Loucy (cell line): ENCODE measurements at regions not wholly inside any gene's neighbourhood (a gene's known extent, or its start where the extent isn't known, plus 50 kb on each side); places are given as distances from the start of the nearest gene placed in this dataset.

ENCODE experiments used
- H2AFZ ChIP-seq: fragments of 200-600 bp; sonication (generic); 2 replicates; pipeline ENCODE4 v1.6.0; 2016; ENCODE audit warnings: antibody characterized with exemption, mild to moderate bottlenecking, low read length, moderate library complexity
- H3F3A ChIP-seq: fragments of 200-600 bp; 2 replicates; pipeline ENCODE4 v1.6.0; 2016; ENCODE audit warnings: antibody characterized with exemption, low read depth, mild to moderate bottlenecking
- H3K27me3 ChIP-seq: fragments of 200-600 bp; sonication (generic); 2 replicates; pipeline ENCODE4 v1.6.1; 2014; ENCODE audit warnings: low read length, mild to moderate bottlenecking; ENCODE audit not compliant: insufficient read depth, poor library complexity, severe bottlenecking
- H3K36me3 ChIP-seq: fragments of 200-600 bp; sonication (generic); 2 replicates; pipeline ENCODE4 v1.6.1; 2016; ENCODE audit warnings: low read length; ENCODE audit not compliant: insufficient read depth
- H3K4me1 ChIP-seq: fragments of 200-600 bp; sonication (generic); 2 replicates; pipeline ENCODE4 v1.5.1; 2014; ENCODE audit warnings: low read length, mild to moderate bottlenecking; ENCODE audit not compliant: insufficient read depth, poor library complexity, severe bottlenecking
- H3K4me2 ChIP-seq: fragments of 200-600 bp; sonication (generic); 2 replicates; pipeline ENCODE4 v1.6.0; 2014; ENCODE audit warnings: antibody characterized with exemption, low read length, low read depth, mild to moderate bottlenecking; ENCODE audit not compliant: poor library complexity, severe bottlenecking
- H3K4me3 ChIP-seq: fragments of 200-600 bp; sonication (generic); 2 replicates; pipeline ENCODE4 v1.5.1; 2014; ENCODE audit warnings: low read length, mild to moderate bottlenecking, mixed read lengths; ENCODE audit not compliant: poor library complexity, severe bottlenecking
- H3K79me2 ChIP-seq: fragments of 200-600 bp; sonication (generic); 2 replicates; pipeline ENCODE4 v1.6.1; 2014; ENCODE audit warnings: low read length; ENCODE audit not compliant: insufficient read depth
- H3K9ac ChIP-seq: fragments of 200-600 bp; sonication (generic); 2 replicates; pipeline ENCODE4 v1.6.0; 2014; ENCODE audit warnings: mild to moderate bottlenecking, low read depth, low read length, moderate library complexity; ENCODE audit not compliant: poor library complexity, severe bottlenecking
- H3K9me2 ChIP-seq: fragments of 200-600 bp; sonication (generic); replicated peaks from 2 replicates; pipeline ENCODE4 v1.6.1; 2016; ENCODE audit warnings: low read depth, low read length, mixed read lengths
- H3K9me3 ChIP-seq: fragments of 200-600 bp; sonication (generic); 2 replicates; pipeline ENCODE4 v1.6.1; 2014; ENCODE audit warnings: mild to moderate bottlenecking, antibody characterized with exemption, low read length, low read depth; ENCODE audit not compliant: insufficient read depth
- H4K20me1 ChIP-seq: fragments of 200-600 bp; sonication (generic); 2 replicates; pipeline ENCODE4 v1.6.0; 2014; ENCODE audit warnings: antibody characterized with exemption, low read length, mild to moderate bottlenecking; ENCODE audit not compliant: insufficient read depth, poor library complexity, severe bottlenecking
- EZH2phosphoT487 ChIP-seq: fragments of 200-600 bp; IDR thresholded peaks from 2 replicates; pipeline ENCODE4 v1.6.1; 2018; ENCODE audit warnings: antibody characterized with exemption, mild to moderate bottlenecking, moderate library complexity, borderline replicate concordance
- TF ChIP-seq, protein P1 (sequence below): fragments of 200-600 bp; sonication (generic); conservative IDR thresholded peaks from 2 replicates; pipeline ENCODE4 v1.5.1; 2014; ENCODE audit warnings: mild to moderate bottlenecking, antibody characterized with exemption, low read length

GRCh38 chr18:61173554-61173953, 159.7 kb upstream of the CDH20 start:
- Histone ChIP-seq H2AFZ (no peak overlapping the region), H3F3A (no peaks in the 10 kb centered on the region), H3K79me2 (no peaks in the 10 kb centered on the region)

DNA sequence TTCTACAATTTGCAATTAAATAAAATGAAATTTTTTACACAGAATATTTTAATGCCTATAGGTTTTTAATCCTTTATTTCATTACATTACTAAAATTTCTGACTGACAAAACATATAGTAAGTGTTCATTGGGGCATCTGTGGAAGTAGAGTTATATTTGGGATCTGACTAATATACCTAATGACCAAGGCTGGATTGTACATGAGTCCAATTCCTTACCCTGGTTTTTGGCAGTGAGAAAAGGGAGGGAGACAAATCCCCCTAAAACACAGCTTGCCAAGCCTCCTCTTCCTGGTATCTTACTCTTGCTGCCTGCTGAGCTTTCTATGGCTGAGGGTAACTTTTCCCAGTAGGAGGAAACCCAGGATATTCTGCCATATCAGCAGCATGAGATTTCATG, 149.4 kb upstream of the CDH20 start:
- Histone ChIP-seq H3K9me3 (no peaks in the 10 kb centered on the region), H4K20me1 (no peaks in the 10 kb centered on the region)

More at GRCh38 chr18:61173554-61173953, 159.7 kb upstream of the CDH20 start:
- no peak for TF ChIP-seq EZH2phosphoT487
- TF ChIP-seq, protein P1, sequence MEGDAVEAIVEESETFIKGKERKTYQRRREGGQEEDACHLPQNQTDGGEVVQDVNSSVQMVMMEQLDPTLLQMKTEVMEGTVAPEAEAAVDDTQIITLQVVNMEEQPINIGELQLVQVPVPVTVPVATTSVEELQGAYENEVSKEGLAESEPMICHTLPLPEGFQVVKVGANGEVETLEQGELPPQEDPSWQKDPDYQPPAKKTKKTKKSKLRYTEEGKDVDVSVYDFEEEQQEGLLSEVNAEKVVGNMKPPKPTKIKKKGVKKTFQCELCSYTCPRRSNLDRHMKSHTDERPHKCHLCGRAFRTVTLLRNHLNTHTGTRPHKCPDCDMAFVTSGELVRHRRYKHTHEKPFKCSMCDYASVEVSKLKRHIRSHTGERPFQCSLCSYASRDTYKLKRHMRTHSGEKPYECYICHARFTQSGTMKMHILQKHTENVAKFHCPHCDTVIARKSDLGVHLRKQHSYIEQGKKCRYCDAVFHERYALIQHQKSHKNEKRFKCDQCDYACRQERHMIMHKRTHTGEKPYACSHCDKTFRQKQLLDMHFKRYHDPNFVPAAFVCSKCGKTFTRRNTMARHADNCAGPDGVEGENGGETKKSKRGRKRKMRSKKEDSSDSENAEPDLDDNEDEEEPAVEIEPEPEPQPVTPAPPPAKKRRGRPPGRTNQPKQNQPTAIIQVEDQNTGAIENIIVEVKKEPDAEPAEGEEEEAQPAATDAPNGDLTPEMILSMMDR: no peak
- no peak overlapping the region for H3K4me2 ChIP-seq
- H3K9ac ChIP-seq: no peak overlapping the region
- H3K36me3 ChIP-seq: no peaks in the 10 kb centered on the region
- H3K4me3 ChIP-seq: no peak overlapping the region
- no peaks in the 10 kb centered on the region for H3K4me1 ChIP-seq
- no peaks in the 10 kb centered on the region for H3K9me2 ChIP-seq
- H3K27me3 ChIP-seq: no peaks in the 10 kb centered on the region
- no peaks in the 10 kb centered on the region for H3K9me3 ChIP-seq
- peaks cover 4% of the 10 kb centered on the region for H4K20me1 ChIP-seq

GRCh38 chr18:61187971-61188370, 145.3 kb upstream of the CDH20 start:
- Histone ChIP-seq H3K79me2 (no peaks in the 10 kb centered on the region), H3K4me2 (no peak overlapping the region), H3K4me1 (no peaks in the 10 kb centered on the region), H3K4me3 (no peak overlapping the region), H3K9ac (no peak overlapping the region), H4K20me1 (no peaks in the 10 kb centered on the region), H3K27me3 (no peaks in the 10 kb centered on the region), H3K36me3 (no peaks in the 10 kb centered on the region), H2AFZ (no peak overlapping the region), H3K9me3 (no peaks in the 10 kb centered on the region), H3K9me2 (no peaks in the 10 kb centered on the region), H3F3A (no peaks in the 10 kb centered on the region)
- TF ChIP-seq, protein P1: no peak

More for the DNA sequence above, 149.4 kb upstream of the CDH20 start:
- no peaks in the 10 kb centered on the region for H3K9me2 ChIP-seq
- no peaks in the 10 kb centered on the region for H3K4me1 ChIP-seq
- H3K27me3 ChIP-seq: no peaks in the 10 kb centered on the region
- H3K4me2 ChIP-seq: no peak overlapping the region
- TF ChIP-seq, protein P1: no peak
- TF ChIP-seq EZH2phosphoT487: no peak
- no peaks in the 10 kb centered on the region for H3K79me2 ChIP-seq
- H3K9ac ChIP-seq: no peak overlapping the region
- H3K36me3 ChIP-seq: no peaks in the 10 kb centered on the region
- no peak overlapping the region for H2AFZ ChIP-seq
- H3K4me3 ChIP-seq: no peak overlapping the region
- no peaks in the 10 kb centered on the region for H3F3A ChIP-seq
